KMS-11 (cell line): ENCODE measurements at regions not wholly inside any gene's neighbourhood (a gene's known extent, or its start where the extent isn't known, plus 50 kb on each side); places are given as distances from the start of the nearest gene placed in this dataset.
A peak's percentile ranks its signal among the peaks of the same experiment; 100 is the strongest.

Source experiments
- H2AFZ ChIP-seq: fragments of 200-600 bp; sonication (generic); 2 replicates; pipeline ENCODE4 v1.6.1; 2016; ENCODE audit warnings: antibody characterized with exemption, mixed run types, low read depth
- H3K27ac ChIP-seq: fragments of 200-600 bp; sonication (generic); 2 replicates; pipeline ENCODE4 v1.6.1; 2016; ENCODE audit warnings: mild to moderate bottlenecking, mixed run types
- H3K27me3 ChIP-seq: fragments of 200-600 bp; sonication (generic); 2 replicates; pipeline ENCODE4 v1.6.1; 2017; ENCODE audit warnings: mild to moderate bottlenecking, low read depth, mixed run types, moderate library complexity; ENCODE audit not compliant: insufficient read depth
- H3K36me3 ChIP-seq: fragments of 200-600 bp; sonication (generic); 2 replicates; pipeline ENCODE4 v1.6.1; 2017; ENCODE audit warnings: mild to moderate bottlenecking, mixed run types; ENCODE audit not compliant: insufficient read depth
- H3K4me1 ChIP-seq: fragments of 200-600 bp; sonication (generic); 2 replicates; pipeline ENCODE4 v1.6.1; 2016; ENCODE audit warnings: mild to moderate bottlenecking, low read depth, mixed run types; ENCODE audit not compliant: poor library complexity, severe bottlenecking
- H3K4me2 ChIP-seq: fragments of 200-600 bp; sonication (generic); 2 replicates; pipeline ENCODE4 v1.7.0; 2016; ENCODE audit warnings: mild to moderate bottlenecking, mixed run types
- H3K4me3 ChIP-seq: fragments of 200-600 bp; sonication (generic); IDR thresholded peaks from 2 replicates; pipeline ENCODE4 v1.6.1; 2017; ENCODE audit warnings: low read depth, low read length, mixed read lengths; ENCODE audit not compliant: insufficient read depth
- H3K79me2 ChIP-seq: fragments of 200-600 bp; sonication (generic); 2 replicates; pipeline ENCODE4 v1.6.1; 2016; ENCODE audit warnings: low read depth, mixed run types; ENCODE audit not compliant: insufficient read depth
- H3K9ac ChIP-seq: fragments of 200-600 bp; sonication (generic); 2 replicates; pipeline ENCODE4 v1.6.1; 2016; ENCODE audit warnings: mild to moderate bottlenecking, mixed run types
- H4K20me1 ChIP-seq: fragments of 200-600 bp; sonication (generic); 2 replicates; pipeline ENCODE4 v1.6.1; 2016; ENCODE audit warnings: mild to moderate bottlenecking, mixed run types; ENCODE audit not compliant: insufficient read depth
- CTCF ChIP-seq: fragments of 200-600 bp; sonication (generic); conservative IDR thresholded peaks from 2 replicates; pipeline ENCODE4 v1.6.1; 2017; ENCODE audit warnings: low read depth, mild to moderate bottlenecking, antibody characterized with exemption, low read length, moderate library complexity, mixed read lengths

GRCh38 chr1:172813330-172813729, 154.4 kb downstream of the FASLG start:
- H3K27ac ChIP-seq, result no peak overlapping the region
- H3K36me3 ChIP-seq, result no peaks in the 10 kb centered on the region
- H3K4me2 ChIP-seq, result no peak overlapping the region
- H3K4me1 ChIP-seq, result peaks cover 30% of the 10 kb centered on the region
- no peak for TF ChIP-seq CTCF
- H2AFZ ChIP-seq, result no peak overlapping the region
- H3K27me3 ChIP-seq, result no peaks in the 10 kb centered on the region
- H4K20me1 ChIP-seq, result no peaks in the 10 kb centered on the region
- H3K79me2 ChIP-seq, result no peaks in the 10 kb centered on the region
- no peak overlapping the region for H3K9ac ChIP-seq
- H3K4me3 ChIP-seq, result no peak overlapping the region

GRCh38 chr1:172814428-172814827, 155.5 kb downstream of the FASLG start:
- Histone ChIP-seq H2AFZ (no peak overlapping the region), H3K27me3 (no peaks in the 10 kb centered on the region), H3K4me3 (no peak overlapping the region), H3K36me3 (no peaks in the 10 kb centered on the region), H4K20me1 (no peaks in the 10 kb centered on the region), H3K4me2 (no peak overlapping the region), H3K4me1 (peaks cover 40% of the 10 kb centered on the region), H3K27ac (no peak overlapping the region), H3K79me2 (no peaks in the 10 kb centered on the region), H3K9ac (no peak overlapping the region)
- TF ChIP-seq CTCF, result no peak

- H3K9ac ChIP-seq, result no peak overlapping the region
- H3K4me3 ChIP-seq, result no peak overlapping the region
- H3K79me2 ChIP-seq, result no peaks in the 10 kb centered on the region
- no peaks in the 10 kb centered on the region for H4K20me1 ChIP-seq
- H2AFZ ChIP-seq, result no peak overlapping the region
- H3K27ac ChIP-seq, result no peak overlapping the region
- no peaks in the 10 kb centered on the region for H3K27me3 ChIP-seq
- no peak overlapping the region for H3K4me2 ChIP-seq
- no peaks in the 10 kb centered on the region for H3K36me3 ChIP-seq
- peaks cover 53% of the 10 kb centered on the region for H3K4me1 ChIP-seq
- TF ChIP-seq CTCF, result no peak
These were observed 156.8 kb downstream of the FASLG start for GRCh38 chr1:172815740-172816139.

GRCh38 chr1:172818841-172819527, 160.1 kb downstream of the FASLG start:
- peaks cover 85% of the 10 kb centered on the region for H3K4me1 ChIP-seq
- no peaks in the 10 kb centered on the region for H3K36me3 ChIP-seq
- TF ChIP-seq CTCF, result no peak
- peak overlapping the region; percentile 92 for H3K4me2 ChIP-seq
- no peaks in the 10 kb centered on the region for H4K20me1 ChIP-seq
- H3K9ac ChIP-seq, result peak overlapping the region; percentile 33; the same call in 1 of the 2 replicates
- peak overlapping the region; percentile 87 for H3K27ac ChIP-seq
- H3K79me2 ChIP-seq, result no peaks in the 10 kb centered on the region
- no peaks in the 10 kb centered on the region for H3K27me3 ChIP-seq
- H2AFZ ChIP-seq, result peak overlapping the region; percentile 55; the same call in 1 of the 2 replicates
- peak overlapping the region; percentile 14 for H3K4me3 ChIP-seq
